AG09319 (cell line): ENCODE measurements at regions not wholly inside any gene's neighbourhood (a gene's known extent, or its start where the extent isn't known, plus 50 kb on each side); places are given as distances from the start of the nearest gene placed in this dataset.
"Not testable (repeated sequence)": the region's sequence is repeated elsewhere in the genome, so short reads cannot be mapped to it uniquely, and the experiment has no call there.

Experiments
- DNase-seq: peaks from one replicate; pipeline ENCODE4 v3.0.0-alpha.2; 2010; ENCODE audit warnings: low read depth; ENCODE audit errors: extremely low read depth

DNA sequence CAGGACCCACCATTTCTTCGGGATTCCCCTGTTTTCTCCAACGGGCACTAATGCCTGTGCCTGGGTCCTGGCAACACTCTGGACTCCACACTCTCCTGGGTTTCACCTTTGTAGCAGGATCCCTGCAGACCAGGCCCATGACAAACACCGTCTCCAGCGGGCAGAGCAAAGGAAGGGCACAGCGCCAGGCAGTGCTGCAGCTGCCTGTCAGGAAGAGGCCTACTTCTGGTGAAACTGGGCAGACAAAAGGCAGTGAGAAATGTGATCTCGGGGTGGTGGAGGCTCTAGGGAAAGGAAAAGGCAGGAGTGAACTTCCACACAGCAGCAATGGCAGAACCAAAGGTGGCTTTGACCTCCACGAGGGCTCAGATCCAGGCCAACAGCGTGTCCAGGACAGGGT is 165.3 kb downstream of the OR4F15 start:
- not testable (repeated sequence) for DNase-seq

DNA sequence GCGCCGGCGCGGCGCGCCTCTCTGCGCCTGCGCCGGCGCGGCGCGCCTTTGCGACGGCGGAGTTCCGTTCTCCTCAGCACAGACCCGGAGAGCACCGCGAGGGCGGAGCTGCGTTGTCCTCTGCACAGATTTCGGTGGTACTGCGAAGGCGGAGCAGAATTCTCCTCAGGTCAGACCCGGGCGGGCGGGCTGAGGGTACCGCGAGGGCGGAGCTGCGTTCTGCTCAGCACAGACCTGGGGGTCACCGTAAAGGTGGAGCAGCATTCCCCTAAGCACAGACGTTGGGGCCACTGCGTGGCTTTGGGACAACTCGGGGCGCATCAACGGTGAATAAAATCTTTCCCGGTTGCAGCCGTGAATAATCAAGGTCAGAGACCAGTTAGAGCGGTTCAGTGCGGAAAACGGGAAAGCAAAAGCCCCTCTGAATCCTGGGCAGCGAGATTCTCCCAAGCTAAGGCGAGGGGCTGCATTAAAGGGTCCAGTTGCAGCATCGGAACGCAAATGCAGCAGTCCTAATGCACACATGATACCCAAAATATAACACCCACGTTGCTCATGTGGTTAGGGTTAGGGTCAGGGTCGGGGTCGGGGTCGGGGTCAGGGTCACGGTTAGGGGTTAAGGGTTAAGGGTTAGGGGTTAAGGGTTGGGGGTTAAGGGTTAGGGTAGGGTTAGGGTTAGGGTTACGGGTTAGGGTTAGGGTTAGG is 168.4 kb downstream of the OR4F15 start:
- not testable (repeated sequence) for DNase-seq
